GM19035 (cell line): ENCODE measurements at regions not wholly inside any gene's neighbourhood (a gene's known extent, or its start where the extent isn't known, plus 50 kb on each side); places are given as distances from the start of the nearest gene placed in this dataset.

Experiments used
- ATAC-seq: cut with Tn5 transposase; IDR thresholded peaks from one replicate; pipeline ENCODE4 v1.9.1; 2021; ENCODE audit not compliant: unreplicated experiment

- no peak for ATAC-seq
Measured at GRCh38 chr3:5270666-5271371, 83.3 kb downstream of the EDEM1 start.

- ATAC-seq = no peak
Measured at GRCh38 chr3:5271372-5271683, 83.8 kb downstream of the EDEM1 start.

- ATAC-seq = no peak
Measured at GRCh38 chr3:5272387-5272786, 84.9 kb downstream of the EDEM1 start.

GRCh38 chr3:5274091-5274490, 86.6 kb downstream of the EDEM1 start:
- ATAC-seq = no peak

- ATAC-seq = no peak
Measured at GRCh38 chr3:5275529-5275928, 88.0 kb downstream of the EDEM1 start.

- peak; percentile 53 for ATAC-seq
Measured at GRCh38 chr3:5276934-5277333, 89.4 kb downstream of the EDEM1 start.

- ATAC-seq = no peak
Measured at GRCh38 chr3:5277612-5278236, 90.2 kb downstream of the EDEM1 start.

GRCh38 chr3:5278666-5279065, 91.2 kb downstream of the EDEM1 start:
- no peak for ATAC-seq

GRCh38 chr3:5282703-5283102, 95.2 kb downstream of the EDEM1 start:
- no peak for ATAC-seq

GRCh38 chr3:5285439-5285838, 97.9 kb downstream of the EDEM1 start:
- ATAC-seq = no peak

GRCh38 chr3:5290915-5291314, 103.4 kb downstream of the EDEM1 start:
- ATAC-seq = no peak

GRCh38 chr3:5292512-5292911, 105.0 kb downstream of the EDEM1 start:
- no peak for ATAC-seq

GRCh38 chr3:5293207-5293606, 105.7 kb downstream of the EDEM1 start:
- ATAC-seq = no peak

- ATAC-seq = no peak
Measured at GRCh38 chr3:5294356-5294755, 106.8 kb downstream of the EDEM1 start.

- ATAC-seq = no peak
Measured at GRCh38 chr3:5295191-5295690, 107.7 kb downstream of the EDEM1 start.

GRCh38 chr3:5296362-5296761, 108.9 kb downstream of the EDEM1 start:
- ATAC-seq = no peak

GRCh38 chr3:5297895-5298294, 110.4 kb downstream of the EDEM1 start:
- ATAC-seq = peak; percentile 14

GRCh38 chr3:5298453-5298852, 110.9 kb downstream of the EDEM1 start:
- peak; percentile 99 for ATAC-seq

- no peak for ATAC-seq
Measured at GRCh38 chr3:5299161-5299560, 111.7 kb downstream of the EDEM1 start.

GRCh38 chr3:5300638-5301037, 113.1 kb downstream of the EDEM1 start:
- no peak for ATAC-seq

GRCh38 chr3:5301651-5302297, 114.3 kb downstream of the EDEM1 start:
- ATAC-seq = no peak

GRCh38 chr3:5302661-5303060, 115.2 kb downstream of the EDEM1 start:
- ATAC-seq = no peak
